ENCODE measurements at regions not wholly inside any gene's neighbourhood (a gene's known extent, or its start where the extent isn't known, plus 50 kb on each side); places are given as distances from the start of the nearest gene placed in this dataset.

DNA sequence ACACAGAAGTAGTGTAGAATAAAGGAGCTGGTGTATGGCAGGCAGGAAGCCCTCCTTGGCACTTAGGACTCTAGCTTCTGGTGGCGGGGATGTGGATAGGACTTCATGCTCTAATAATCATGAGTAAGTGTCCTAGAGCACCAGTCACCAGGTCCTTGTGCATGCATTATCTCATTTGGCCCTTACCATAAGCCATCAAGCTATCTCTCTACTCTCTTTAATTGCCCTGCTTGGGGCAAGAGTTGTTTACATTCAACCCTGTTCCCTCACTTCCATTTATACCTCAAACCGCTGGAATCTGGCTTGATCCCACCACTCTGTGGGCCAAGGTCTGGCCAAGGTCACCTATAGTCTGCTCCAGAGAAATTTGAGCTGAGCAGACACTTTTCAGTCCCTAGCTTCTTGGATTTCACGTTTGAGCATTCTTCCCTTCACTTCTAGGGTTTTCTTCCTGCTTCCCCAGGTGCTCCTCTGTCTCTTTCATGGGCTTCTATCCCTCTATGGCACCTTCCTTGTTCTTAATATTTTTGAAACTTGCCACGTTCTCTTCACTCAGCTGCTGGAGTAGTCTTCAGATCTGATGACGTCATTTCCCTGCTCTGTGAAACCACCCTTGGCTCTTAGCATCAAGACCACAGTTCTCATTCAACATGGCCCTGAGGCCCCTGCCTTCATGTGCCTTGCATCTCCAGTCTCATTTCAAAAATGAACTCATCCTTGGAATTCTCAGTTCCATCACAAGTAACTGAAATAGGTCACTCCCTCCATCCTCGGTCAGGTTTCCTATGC, 94.9 kb upstream of the GATA6 start:
- no peak for DNase-seq (ENCODE audit: low spot score)

DNA sequence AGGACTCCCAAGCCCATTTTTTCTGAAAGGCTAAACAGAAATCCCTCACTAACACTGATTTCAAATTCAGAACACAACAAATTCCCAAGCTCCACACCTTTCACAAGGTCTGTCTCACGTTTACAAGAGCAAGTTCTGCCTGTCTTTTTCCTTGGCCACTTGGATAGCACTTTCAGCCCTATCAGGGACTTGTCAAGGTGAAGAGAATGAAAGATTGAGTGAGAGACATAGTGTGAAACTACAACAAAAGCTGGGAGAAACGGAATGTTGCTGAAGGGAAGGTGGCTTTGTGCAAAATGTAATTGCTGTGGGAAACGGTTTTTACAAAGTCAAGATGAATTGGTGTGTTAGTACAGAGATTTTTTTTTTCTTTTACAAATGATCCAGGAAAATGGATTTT, 89.4 kb upstream of the GATA6 start:
- no peak for DNase-seq (ENCODE audit: low spot score)

DNA sequence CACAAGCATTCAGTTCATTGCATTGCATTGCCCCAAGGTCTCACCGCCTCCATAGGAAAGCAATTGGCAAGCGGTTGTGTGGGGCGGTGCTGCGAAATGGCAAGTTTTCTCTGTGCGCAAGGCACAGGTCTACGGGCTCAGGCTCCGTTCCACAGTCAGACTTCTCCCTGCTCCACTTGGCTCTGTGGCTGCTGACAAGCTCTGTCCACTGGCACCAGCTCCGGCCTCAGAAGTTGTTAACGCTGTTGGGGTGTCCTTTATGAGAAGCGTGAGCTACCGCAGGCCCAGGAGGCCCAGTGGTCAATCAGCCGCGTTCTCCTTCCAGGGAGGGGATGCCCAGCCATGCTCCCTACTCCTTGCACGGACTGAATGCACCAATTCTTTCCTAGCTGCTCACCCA, 87.0 kb upstream of the GATA6 start:
- DNase-seq (ENCODE audit: low spot score) = no peak

DNA sequence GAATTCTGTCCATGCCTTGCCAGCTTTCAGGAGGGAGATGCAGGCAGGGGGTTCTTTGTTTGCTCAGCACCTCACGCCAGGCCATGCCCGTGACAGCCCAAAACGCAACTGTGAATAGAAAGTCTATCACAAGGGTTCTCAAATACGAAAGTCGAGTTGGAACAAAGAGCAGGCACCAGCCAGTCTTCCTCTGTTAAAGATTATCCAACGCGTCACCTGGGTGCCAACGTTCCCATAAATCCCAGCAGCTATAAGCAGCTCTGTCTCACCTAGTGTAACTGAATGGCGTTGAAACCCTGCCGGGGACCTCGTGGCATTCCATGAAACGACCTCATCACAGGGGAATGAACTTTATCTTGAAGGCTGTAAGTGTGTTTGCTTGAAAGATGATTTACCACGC, 84.8 kb upstream of the GATA6 start:
- no peak for DNase-seq (ENCODE audit: low spot score)

DNA sequence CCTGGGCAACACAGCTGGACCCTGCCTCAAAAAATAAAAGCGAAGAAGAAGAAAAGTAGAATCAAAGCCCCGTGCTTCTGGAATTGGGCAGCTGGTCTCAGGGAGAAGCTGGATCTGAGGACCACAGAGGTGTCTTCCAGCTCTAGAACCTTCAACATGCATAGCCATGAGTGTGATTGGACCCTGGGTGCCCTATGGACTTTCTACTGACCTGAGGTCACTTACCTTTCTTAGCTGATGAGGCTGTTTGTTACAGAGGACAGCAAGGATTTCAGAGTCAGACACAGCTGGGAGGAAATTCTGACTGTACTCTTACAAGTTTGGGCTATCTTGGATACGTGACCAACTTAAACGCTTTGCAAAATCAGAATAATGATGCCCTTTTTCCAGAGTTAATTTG, 82.4 kb upstream of the GATA6 start:
- DNase-seq (ENCODE audit: low spot score) = no peak

DNA sequence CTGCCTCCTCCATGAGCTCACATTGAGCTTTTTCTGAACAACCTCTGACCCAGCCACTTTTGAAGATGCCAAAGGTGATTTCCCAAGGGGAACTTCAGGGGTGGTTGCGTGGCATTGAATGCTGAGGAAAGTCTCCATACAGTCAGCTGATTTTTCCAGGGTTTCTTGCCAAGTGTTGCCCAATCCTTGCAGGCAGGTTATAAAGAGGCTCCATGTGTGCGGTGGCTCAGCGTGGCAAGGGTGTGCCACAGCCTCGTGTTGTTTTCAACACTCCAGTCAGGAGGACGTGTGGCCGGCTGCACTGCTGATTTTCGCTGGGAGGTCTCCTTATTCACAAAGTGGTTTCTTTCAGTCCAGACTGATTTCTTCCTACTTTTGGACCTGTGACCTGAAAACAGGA, 81.4 kb upstream of the GATA6 start:
- DNase-seq (ENCODE audit: low spot score) = no peak

DNA sequence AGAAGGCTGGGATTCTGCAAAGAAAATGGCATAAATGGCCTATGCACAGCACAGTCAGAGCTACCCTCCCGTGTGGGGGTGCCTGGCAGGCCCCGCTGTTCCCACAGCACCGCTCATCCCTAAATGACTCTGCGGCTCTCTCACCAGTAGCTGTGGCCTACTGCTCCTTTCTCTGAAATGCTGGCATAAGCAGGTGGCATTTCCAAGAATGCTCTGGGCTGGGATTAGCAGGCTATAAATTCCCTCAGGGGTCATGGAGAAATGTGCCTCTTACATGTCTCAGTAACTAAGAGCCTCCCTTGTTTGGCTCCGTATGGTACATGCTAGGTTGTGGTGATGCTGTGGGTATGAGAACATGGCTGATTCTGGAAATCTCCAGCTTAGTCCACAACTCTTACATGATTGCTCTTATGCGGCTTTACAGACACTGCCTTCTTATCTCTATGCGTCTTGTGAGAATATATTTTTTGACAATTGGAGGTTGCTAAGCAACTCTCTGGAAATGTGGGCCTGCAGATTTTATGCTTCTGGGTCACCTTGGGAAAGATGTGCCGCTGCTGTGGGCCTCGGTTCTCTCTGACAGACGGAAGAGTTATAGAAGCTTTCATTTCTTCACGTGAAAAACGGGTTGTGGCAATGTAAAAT, 80.3 kb upstream of the GATA6 start:
- no peak for DNase-seq (ENCODE audit: low spot score)

DNA sequence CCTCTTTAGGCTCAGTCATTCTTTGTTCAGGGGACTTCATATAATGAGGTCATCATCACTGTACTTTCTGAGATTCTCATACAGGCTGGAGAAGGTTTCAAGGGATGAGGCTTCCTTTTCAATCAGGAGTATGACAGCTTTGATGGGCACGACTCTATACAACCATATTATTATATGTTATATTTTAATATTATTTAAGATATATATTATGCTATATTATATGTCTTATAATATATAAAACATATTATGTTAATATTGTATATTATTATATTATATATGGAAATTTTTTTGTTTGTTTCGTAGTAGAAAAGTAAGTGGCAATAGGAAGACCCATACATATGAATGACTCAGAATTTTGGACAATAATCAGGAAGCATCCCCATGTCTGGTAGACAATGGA, 78.0 kb upstream of the GATA6 start:
- DNase-seq (ENCODE audit: low spot score) = no peak

DNA sequence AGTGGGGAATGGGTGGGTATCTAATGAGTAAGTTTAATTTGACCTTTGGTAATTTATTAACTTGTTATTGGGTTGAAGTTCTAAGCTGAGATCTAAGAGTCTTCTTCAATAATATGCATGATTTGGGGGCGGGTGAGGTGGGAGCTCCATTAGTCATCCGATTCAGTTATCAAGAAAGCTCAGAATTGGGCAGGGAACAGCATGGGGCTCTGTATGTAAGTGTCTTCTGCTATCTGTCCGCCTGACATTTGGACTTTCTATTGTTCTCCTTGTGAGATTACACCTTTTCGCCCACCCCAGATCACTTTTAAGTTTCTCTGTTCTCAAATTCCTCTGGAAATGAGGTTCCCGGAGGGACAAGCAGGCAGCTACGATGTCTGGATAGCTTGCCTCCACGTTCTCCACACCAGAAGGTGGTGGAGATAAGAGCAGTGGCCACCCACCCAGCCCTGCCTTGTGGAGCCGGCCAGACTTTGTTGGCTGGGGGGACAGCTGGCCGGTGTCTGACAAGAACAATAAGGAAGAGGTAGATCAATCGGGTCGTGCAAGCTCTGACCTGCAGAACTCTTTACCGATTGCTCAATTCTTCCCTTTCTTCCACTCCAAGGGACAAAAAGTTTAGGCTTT, 75.5 kb upstream of the GATA6 start:
- DNase-seq (ENCODE audit: low spot score) = no peak

DNA sequence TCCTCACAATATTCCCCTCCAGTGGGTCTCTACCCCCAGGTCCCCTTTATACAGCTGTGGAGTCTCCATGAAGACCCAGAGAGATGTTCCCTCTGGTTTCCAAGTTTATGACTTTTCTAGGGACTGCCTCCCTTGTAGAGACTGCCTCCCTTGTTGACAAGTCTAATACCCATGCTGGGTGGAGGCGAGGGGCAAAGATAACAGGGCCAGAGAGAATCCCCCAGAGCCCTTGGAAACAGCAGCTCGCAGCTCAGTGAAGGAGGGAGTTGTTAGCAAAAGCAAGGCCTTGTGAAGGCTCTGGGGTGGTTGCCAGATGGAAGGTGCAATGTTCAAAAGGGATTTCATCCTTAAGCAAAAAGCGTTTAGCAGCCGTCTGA, 75.0 kb upstream of the GATA6 start:
- no peak for DNase-seq (ENCODE audit: low spot score)

DNA sequence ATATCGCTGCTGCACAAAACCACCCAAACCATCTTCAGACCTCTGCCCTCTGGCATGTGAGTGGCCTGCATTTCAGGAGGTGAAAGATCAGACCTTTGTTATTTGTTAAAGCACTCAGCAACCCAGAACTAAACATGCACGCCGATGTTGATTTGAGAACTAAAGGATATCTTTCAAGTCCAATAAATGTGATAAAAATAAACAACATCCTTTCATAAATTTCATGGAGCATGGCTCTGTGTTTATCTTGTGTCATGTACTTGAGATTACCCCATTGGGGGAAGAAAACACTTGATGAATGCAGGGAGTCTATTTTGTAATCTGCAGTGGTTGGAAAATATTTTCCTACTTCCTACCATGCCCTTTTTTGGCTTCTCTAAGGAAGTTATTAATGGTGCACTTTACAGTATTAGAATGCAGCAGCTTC, 70.8 kb upstream of the GATA6 start:
- no peak for DNase-seq (ENCODE audit: low spot score)

DNA sequence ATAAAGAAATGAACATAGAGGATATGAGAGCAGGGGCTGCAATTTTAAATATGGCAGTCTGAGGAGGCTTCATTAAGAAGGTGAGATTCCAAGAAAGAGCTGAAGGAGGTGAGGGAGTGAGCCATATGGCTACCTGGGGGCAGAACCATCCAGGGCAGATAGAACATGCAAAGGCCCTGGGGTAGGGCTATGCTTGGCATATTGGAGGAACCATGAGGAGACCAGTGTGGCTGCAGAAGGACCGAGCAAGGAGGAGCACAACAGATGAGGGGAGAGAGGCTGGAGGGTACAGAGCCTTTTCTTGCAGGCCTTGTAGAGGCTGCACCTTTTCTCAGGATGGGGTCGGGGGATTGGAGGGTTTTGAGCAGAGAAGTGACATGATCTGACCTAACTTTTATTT, 69.5 kb upstream of the GATA6 start:
- DNase-seq (ENCODE audit: low spot score) = no peak

DNA sequence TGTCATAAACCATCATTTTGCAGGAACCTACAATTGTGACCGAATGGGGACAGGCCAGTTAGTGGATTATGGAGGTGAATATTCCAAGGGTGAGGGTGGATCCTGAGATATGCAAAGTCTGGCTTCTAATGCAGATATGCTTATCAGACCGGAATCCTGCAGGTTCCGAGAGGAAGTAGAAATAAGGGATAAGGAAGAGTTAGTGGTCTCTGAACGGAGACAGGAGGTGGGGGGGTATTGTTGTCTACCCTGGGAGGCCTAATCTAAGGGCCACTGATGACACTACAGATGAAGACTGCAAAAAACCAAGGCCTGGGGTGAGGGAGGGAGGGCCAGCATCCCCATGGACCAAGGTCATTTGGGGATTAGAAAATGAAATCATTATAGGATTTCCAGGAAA, 67.7 kb upstream of the GATA6 start:
- DNase-seq (ENCODE audit: low spot score) = no peak

DNA sequence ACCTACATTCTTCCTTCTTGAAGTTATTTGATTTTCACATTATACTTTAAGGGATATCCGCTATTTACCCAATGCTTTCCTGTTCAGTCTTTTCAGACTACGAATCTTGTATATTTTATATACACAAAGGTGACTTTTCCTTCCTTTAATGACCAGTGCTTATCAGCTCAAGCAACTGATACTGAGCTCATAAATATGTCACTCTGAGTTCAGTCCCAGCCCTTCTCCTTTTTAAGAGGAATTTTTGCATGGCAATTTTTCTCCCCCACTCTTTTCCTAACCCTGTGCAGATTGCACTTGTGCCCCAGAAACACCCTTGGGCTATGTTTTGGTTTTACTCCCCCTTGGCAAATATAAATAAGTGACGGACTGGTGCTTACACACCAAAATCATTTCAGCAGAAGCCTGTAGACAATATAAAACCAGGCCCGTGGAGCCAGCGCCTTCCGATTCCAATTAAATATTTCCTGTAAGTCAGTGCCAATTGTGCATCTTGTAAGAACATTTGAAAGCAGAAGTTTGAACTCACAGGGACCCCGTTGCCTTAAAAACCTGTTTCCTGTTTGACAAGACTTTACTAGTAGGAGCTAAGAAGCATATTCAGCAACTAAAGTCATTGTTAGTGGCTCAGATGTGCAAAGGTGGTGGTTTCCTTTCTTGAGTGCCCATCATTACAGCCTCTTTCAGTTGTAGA, 66.3 kb upstream of the GATA6 start:
- no peak for DNase-seq (ENCODE audit: low spot score)

DNA sequence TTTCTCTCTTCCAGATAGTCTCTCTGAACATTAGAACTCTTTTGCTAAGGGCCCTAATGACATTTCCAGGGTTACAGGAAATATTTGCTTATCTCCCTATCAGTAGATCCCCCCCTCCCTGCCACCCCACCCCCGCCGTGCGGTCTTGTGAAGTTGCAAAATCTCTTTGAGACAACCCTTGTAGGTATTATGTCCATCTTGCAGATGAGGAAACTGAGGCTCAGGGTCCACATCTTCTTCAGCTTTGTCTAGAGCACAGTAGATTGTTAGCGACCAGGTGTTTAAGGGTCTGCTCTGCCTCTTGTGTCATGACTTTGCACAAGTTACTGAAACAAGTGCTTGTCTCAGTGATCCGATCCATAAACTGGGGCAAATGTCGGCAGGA, 65.8 kb upstream of the GATA6 start:
- no peak for DNase-seq (ENCODE audit: low spot score)

DNA sequence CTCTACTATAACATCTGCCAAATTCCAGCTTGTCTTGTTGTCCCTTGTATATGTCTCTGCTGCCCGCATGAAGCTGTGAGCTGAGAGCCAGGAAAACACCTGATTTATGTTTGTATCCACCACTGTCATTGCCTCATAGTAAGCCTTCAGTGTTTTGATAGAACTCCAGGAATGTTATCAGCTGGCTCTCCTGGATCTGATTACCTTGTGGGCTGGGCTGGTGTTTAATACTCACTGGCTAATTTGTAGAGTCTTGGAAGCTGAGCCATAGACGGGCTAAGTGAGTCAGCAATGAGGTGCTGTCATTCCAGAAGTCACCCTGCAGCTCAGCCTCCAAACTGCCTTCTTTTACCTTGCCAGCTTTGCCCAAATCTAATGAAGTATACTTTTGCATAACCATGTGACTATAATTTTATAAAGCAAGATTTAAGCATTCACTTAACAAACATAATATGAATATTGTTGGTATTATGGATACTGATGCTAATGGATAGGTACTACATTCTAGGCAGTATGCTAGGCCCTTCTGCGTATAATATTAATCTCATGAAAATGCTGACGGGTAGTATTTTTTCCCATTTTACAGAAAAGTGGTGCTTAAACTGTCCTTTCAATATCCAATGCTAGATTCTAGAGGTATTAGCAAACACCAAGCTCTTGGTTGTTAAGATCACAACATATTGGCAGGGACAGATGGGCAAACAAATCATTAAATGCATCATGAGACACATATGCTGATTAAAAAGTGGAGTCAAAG, 62.7 kb upstream of the GATA6 start:
- no peak for DNase-seq (ENCODE audit: low spot score)

DNA sequence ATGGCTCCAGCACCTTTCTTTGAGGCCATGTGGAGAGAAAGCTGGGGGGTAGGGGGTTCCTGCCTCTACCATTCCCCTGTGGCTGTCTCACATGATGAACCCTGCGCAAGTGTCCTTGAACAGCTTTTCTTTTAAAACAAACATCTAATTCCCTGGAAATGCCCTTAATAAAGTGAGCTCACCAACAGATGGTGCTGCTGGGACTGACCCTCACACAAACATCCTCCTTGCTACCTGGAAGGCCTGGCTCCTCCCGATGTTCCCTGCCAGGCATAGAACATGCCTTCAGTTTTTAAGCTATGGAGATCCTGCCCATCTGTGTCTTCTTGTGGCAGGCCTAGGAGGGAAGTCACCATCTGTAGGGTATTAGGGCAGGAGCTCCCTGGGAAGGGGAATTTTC, 60.7 kb upstream of the GATA6 start:
- no peak for DNase-seq (ENCODE audit: low spot score)

DNA sequence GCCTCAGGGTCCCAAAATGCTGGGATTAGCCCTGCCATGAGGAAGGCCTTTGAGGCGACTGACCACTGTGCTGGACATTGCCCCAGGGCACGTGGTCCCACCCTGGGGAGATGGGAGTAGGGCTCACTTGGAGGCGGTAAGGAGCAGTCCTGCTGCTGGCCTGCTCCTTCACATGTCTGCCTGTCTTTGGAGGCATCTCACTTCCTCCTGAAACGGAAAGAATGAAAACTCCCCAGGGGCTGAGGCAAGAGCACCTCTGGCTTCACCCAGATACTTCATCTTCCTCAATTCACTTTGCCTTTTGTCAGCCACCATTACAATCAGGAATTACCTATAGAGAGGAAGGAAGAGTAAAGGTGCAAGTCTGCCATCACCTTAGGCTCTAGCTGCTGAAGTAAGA, 59.9 kb upstream of the GATA6 start:
- DNase-seq (ENCODE audit: low spot score) = no peak

DNA sequence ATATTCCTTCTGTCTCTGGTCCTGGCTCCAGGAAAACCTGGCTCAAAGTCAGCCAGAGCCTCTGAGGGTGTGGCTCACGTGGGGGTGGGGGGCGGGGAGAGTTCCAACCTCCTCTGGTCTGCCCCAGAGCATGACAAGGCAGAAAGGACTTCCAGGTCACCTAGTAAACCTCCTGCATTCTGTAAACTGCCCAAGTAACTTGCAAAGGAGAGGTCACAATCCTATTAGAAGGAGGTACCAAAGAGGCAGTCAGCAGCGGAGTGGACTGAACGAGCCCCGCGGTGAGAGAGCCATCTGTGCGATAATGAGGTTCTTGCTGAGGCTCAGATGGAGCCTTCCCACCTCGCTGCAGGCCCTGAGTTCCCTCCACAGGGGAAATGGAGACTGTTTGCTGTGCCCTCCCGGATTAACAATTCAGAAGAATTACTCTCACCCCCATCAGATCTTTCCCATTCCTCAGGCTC, 58.9 kb upstream of the GATA6 start:
- no peak for DNase-seq (ENCODE audit: low spot score)

DNA sequence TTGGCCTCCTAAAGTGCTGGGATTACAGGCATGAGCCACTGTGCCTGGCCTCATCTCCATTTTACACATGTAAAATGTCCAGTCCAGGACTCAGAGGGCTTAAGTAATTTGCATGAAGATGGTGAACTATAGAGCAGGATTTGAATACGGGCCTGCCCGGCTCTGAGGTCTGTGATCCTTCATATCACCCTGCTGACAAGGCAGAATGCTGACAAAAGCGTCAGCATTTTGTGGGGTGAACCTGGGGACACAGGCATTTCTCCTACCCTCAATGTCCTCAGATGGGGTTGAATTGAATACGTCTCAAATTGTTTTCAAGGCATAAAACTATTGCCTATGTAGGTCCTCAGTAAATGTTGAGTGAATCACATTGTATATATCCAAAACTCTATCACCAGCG, 57.2 kb upstream of the GATA6 start:
- no peak for DNase-seq (ENCODE audit: low spot score)

DNA sequence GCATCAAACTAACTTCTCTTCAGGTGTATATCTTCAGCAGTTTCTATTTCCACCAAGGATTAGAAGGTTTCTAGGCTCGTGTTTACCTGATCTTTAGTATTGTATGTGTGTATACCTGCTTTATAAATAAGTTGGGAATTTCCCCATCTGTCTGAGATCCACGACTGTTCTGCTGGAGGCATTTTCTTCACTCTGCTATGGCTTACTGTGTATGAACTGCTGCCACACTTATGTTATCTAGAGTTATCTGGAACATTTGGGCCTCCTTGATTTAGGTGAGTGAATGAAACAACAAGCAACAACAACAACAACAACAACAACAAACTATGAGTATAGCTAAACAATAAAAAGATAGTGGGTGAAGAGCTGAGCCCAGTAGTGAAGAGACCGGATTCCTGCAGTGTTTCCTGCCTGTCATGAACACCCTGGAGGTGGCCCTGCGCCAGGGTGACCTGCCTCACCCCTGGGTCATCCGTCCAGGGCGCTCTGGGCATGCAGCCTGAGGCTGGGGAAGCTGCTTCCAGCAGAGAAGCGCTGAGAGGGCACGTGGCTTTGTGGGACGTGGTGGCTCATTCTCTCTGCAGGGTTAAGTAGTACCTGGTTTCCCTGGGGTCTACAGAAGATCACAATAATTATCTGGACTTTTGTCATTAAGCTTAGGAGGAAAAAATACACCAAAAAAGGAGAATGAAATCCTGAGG, 56.1 kb upstream of the GATA6 start:
- no peak for DNase-seq (ENCODE audit: low spot score)
